HEK293 (cell line): ENCODE measurements at regions not wholly inside any gene's neighbourhood (a gene's known extent, or its start where the extent isn't known, plus 50 kb on each side); places are given as distances from the start of the nearest gene placed in this dataset.

Experiments
- CTCF ChIA-PET: fragments of 350-600 bp; formaldehyde crosslinking; extraction: SDS; loops from one replicate; lab custom pipeline; 2021; ENCODE audit warnings: antibody characterized with exemption; lab: Yijun Ruan, JAX
- POLR2A ChIA-PET: fragments of 300-600 bp; formaldehyde crosslinking; extraction: SDS; loops from one replicate; lab custom pipeline; 2020; ENCODE audit warnings: antibody characterized with exemption, inconsistent platforms; lab: Yijun Ruan, JAX
- H3K27ac ChIP-seq: fragments of 200-500 bp; sonication (Bioruptor generic); 2 replicates; pipeline ENCODE4 v1.5.1; 2014; ENCODE audit warnings: low read depth, low read length, control low read depth, inconsistent platforms; ENCODE audit errors: extremely low read depth
- H3K36me3 ChIP-seq, 2 experiments: fragments of 200-500 bp in 1 of 2; sonication (Bioruptor generic) in 1 of 2; 1 replicate in 1 of 2; 2 replicates in 1 of 2; pipeline ENCODE4 v1.5.1; 2014 to 2017; ENCODE audit warnings: inconsistent platforms in 2 of 2, low read length in 2 of 2; ENCODE audit not compliant: control insufficient read depth in 2 of 2, insufficient read depth in 1 of 2
- H3K4me1 ChIP-seq: fragments of 200-500 bp; sonication (Bioruptor generic); 2 replicates; pipeline ENCODE4 v1.5.1; 2014; ENCODE audit warnings: mild to moderate bottlenecking, low read length, inconsistent platforms; ENCODE audit not compliant: control insufficient read depth, insufficient read depth
- H3K4me3 ChIP-seq: 2 replicates; pipeline ENCODE4 v1.5.1; 2011; ENCODE audit warnings: low read depth, mild to moderate bottlenecking, control low read depth, low read length, moderate library complexity
- H3K9me3 ChIP-seq: fragments of 200-500 bp; sonication (Bioruptor generic); 2 replicates; pipeline ENCODE4 v1.5.1; 2014; ENCODE audit warnings: low read depth, low read length, inconsistent platforms; ENCODE audit not compliant: control insufficient read depth, insufficient read depth
- GLI2 ChIP-seq: fragments of 450-650 bp; formaldehyde crosslinking; IDR thresholded peaks from 2 replicates; pipeline ENCODE4; 2017; ENCODE audit warnings: missing biosample characterization, missing genetic modification characterization, low read depth, borderline replicate concordance
- IKZF3 ChIP-seq: fragments of 450-650 bp; IDR thresholded peaks from 2 replicates; pipeline ENCODE4 v1.5.0; 2018; ENCODE audit warnings: missing biosample characterization, mild to moderate bottlenecking, missing genetic modification characterization, moderate library complexity
- KLF8 ChIP-seq: fragments of 450-650 bp; formaldehyde crosslinking; IDR thresholded peaks from 2 replicates; pipeline ENCODE4 v1.5.1; 2016; ENCODE audit warnings: missing biosample characterization, missing genetic modification characterization
- MEIS1 ChIP-seq: sonication (generic); formaldehyde crosslinking; IDR thresholded peaks from 2 replicates; pipeline ENCODE4 v1.8.1; 2022; ENCODE audit warnings: missing genetic modification reagents, mild to moderate bottlenecking, borderline replicate concordance
- MZF1 ChIP-seq: fragments of 450-650 bp; formaldehyde crosslinking; IDR thresholded peaks from 2 replicates; pipeline ENCODE4 v1.5.1; 2017; ENCODE audit warnings: missing biosample characterization, missing genetic modification characterization, borderline replicate concordance
- ZFHX2 ChIP-seq: fragments of 450-650 bp; formaldehyde crosslinking; conservative IDR thresholded peaks from 2 replicates; pipeline ENCODE4 v1.5.1; 2016; ENCODE audit warnings: missing biosample characterization, missing genetic modification characterization
- ZFP69B ChIP-seq: fragments of 450-650 bp; formaldehyde crosslinking; IDR thresholded peaks from 2 replicates; pipeline ENCODE4 v1.5.1; 2016; ENCODE audit warnings: missing biosample characterization, missing genetic modification characterization
- ZNF148 ChIP-seq: fragments of 450-650 bp; formaldehyde crosslinking; IDR thresholded peaks from 2 replicates; pipeline ENCODE4 v1.5.0; 2017; ENCODE audit warnings: missing biosample characterization, missing genetic modification characterization, borderline replicate concordance
- ZNF175 ChIP-seq: fragments of 450-650 bp; formaldehyde crosslinking; IDR thresholded peaks from 2 replicates; pipeline ENCODE4 v1.5.1; 2016; ENCODE audit warnings: missing biosample characterization, missing genetic modification characterization
- ZNF18 ChIP-seq: fragments of 450-650 bp; formaldehyde crosslinking; IDR thresholded peaks from 2 replicates; pipeline ENCODE4 v1.5.1; 2016; ENCODE audit warnings: missing biosample characterization, missing genetic modification characterization
- ZNF354C ChIP-seq: fragments of 450-650 bp; formaldehyde crosslinking; IDR thresholded peaks from 2 replicates; pipeline ENCODE4 v1.5.1; 2016; ENCODE audit warnings: missing biosample characterization, missing genetic modification characterization, low read depth, borderline replicate concordance
- ZNF394 ChIP-seq: fragments of 450-650 bp; formaldehyde crosslinking; IDR thresholded peaks from 2 replicates; pipeline ENCODE4 v1.5.1; 2016; ENCODE audit warnings: missing biosample characterization, missing genetic modification characterization, mild to moderate bottlenecking, moderate library complexity, borderline replicate concordance
- ZNF423 ChIP-seq: fragments of 450-650 bp; formaldehyde crosslinking; IDR thresholded peaks from 2 replicates; pipeline ENCODE4 v1.5.1; 2016; ENCODE audit warnings: missing biosample characterization, missing genetic modification characterization
- ZNF530 ChIP-seq: fragments of 450-650 bp; formaldehyde crosslinking; IDR thresholded peaks from 2 replicates; pipeline ENCODE4 v1.5.1; 2016; ENCODE audit warnings: low read depth, missing biosample characterization, missing genetic modification characterization
- ZNF555 ChIP-seq: fragments of 450-650 bp; formaldehyde crosslinking; conservative IDR thresholded peaks from 2 replicates; pipeline ENCODE4 v1.5.1; 2017; ENCODE audit warnings: missing biosample characterization, mild to moderate bottlenecking, missing genetic modification characterization, inconsistent platforms
- ZNF621 ChIP-seq: fragments of 450-650 bp; formaldehyde crosslinking; IDR thresholded peaks from 2 replicates; pipeline ENCODE4 v1.5.1; 2017; ENCODE audit warnings: missing biosample characterization, missing genetic modification characterization
- ZNF707 ChIP-seq: fragments of 450-650 bp; formaldehyde crosslinking; IDR thresholded peaks from 2 replicates; pipeline ENCODE4 v1.5.1; 2016; ENCODE audit warnings: missing biosample characterization, missing genetic modification characterization
- ZNF76 ChIP-seq: fragments of 450-650 bp; formaldehyde crosslinking; IDR thresholded peaks from 2 replicates; pipeline ENCODE4; 2016; ENCODE audit warnings: low read depth, missing biosample characterization, missing genetic modification characterization, borderline replicate concordance
- ZNF777 ChIP-seq: fragments of 450-650 bp; formaldehyde crosslinking; IDR thresholded peaks from 2 replicates; pipeline ENCODE4 v1.5.1; 2017; ENCODE audit warnings: missing biosample characterization, missing genetic modification characterization, borderline replicate concordance
- ZSCAN16 ChIP-seq: fragments of 450-650 bp; formaldehyde crosslinking; IDR thresholded peaks from 2 replicates; pipeline ENCODE4 v1.5.1; 2016; ENCODE audit warnings: missing biosample characterization, missing genetic modification characterization
- ZSCAN23 ChIP-seq: fragments of 450-650 bp; formaldehyde crosslinking; IDR thresholded peaks from 2 replicates; pipeline ENCODE4 v1.5.1; 2016; ENCODE audit warnings: missing biosample characterization, missing genetic modification characterization
- TF ChIP-seq, protein P1 (sequence below): fragments of 450-650 bp; formaldehyde crosslinking; IDR thresholded peaks from 2 replicates; pipeline ENCODE4 v1.5.1; 2016; ENCODE audit warnings: missing biosample characterization, missing genetic modification characterization, borderline replicate concordance
- TF ChIP-seq, protein P2 (sequence below): fragments of 450-650 bp; formaldehyde crosslinking; IDR thresholded peaks from 2 replicates; pipeline ENCODE4 v1.5.1; 2017; ENCODE audit warnings: missing biosample characterization, missing genetic modification characterization
- TF ChIP-seq, protein P3 (sequence below): fragments of 450-650 bp; formaldehyde crosslinking; IDR thresholded peaks from 2 replicates; pipeline ENCODE4 v1.5.1; 2016; ENCODE audit warnings: missing biosample characterization, missing genetic modification characterization

DNA sequence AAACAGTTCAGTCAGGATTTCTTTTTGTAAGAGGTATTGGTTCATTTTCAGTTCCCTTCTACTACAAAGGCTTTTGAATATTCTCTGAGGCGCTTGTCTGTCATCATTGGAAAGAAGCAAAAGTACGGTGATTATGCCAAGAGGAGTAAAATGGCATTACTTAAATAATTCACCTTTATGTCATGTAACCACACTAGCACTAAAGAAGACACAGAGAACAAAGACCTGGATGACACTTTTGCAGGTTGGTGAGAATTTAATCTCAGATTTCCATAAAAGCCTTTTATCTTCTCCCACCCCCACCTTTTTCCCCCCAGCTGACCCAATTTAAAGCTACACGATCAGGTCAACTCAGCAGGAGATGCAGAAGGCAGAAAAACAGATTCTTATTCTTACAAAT lies 451.8 kb downstream of the HACE1 start:
- H3K27ac ChIP-seq: no peak overlapping the region
- no peaks in the 10 kb centered on the region for H3K4me1 ChIP-seq
- CTCF ChIA-PET: no interaction called here
- no peaks in the 10 kb centered on the region for H3K36me3 ChIP-seq
- no peaks in the 10 kb centered on the region for H3K9me3 ChIP-seq
- no peak overlapping the region for H3K4me3 ChIP-seq
- POLR2A ChIA-PET: no interaction called here
- TF ChIP-seq ZFP69B (tag by site-specific recombination): no peak
- TF ChIP-seq ZNF18 (tag by site-specific recombination): no peak
- no peak for TF ChIP-seq KLF8 (tag by site-specific recombination)
- no peak for TF ChIP-seq MEIS1 (CRISPR knock-in tag)
- no peak for TF ChIP-seq ZNF148 (tag by site-specific recombination)
- no peak for TF ChIP-seq ZNF777 (tag by site-specific recombination)
- TF ChIP-seq ZSCAN23 (tag by site-specific recombination): no peak
- no peak for TF ChIP-seq MZF1 (tag by site-specific recombination)
- TF ChIP-seq, all 188 proteins: peak for 0

DNA sequence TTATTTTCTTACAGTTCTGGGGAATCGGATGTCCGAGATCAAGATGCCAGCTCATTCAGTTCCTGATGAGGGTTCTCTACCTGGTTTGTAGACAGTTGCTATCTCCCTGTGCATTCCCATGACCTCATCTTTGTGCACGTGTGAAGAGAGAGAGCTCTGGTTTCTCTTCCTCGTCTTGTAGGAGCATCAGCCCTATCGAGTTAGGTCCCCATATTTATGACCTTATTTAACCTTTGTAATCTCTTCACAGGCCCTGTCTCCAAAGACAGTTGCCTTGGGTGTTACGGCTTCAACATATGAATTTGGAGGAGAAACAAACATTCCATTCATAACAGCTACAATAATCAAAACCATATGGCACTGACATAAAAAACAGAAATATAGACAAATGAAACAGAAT lies 455.3 kb downstream of the HACE1 start:
- CTCF ChIA-PET: no interaction called here
- POLR2A ChIA-PET: no interaction called here
- H3K27ac ChIP-seq: no peak overlapping the region

GRCh38 chr6:104402572-104402971 lies 457.1 kb downstream of the HACE1 start:
- H3K4me1 ChIP-seq: no peaks in the 10 kb centered on the region
- ChIA-PET POLR2A (no interaction called here), CTCF (interaction anchor here (0.6 kb wide), 1 partner anchor 15 kb away, joined by 3 read pairs; no protein-coding TSS in a partner anchor)
- no peaks in the 10 kb centered on the region for H3K9me3 ChIP-seq
- H3K27ac ChIP-seq: no peak overlapping the region
- no peaks in the 10 kb centered on the region for H3K36me3 ChIP-seq
- no peak overlapping the region for H3K4me3 ChIP-seq
- TF ChIP-seq, protein P1, sequence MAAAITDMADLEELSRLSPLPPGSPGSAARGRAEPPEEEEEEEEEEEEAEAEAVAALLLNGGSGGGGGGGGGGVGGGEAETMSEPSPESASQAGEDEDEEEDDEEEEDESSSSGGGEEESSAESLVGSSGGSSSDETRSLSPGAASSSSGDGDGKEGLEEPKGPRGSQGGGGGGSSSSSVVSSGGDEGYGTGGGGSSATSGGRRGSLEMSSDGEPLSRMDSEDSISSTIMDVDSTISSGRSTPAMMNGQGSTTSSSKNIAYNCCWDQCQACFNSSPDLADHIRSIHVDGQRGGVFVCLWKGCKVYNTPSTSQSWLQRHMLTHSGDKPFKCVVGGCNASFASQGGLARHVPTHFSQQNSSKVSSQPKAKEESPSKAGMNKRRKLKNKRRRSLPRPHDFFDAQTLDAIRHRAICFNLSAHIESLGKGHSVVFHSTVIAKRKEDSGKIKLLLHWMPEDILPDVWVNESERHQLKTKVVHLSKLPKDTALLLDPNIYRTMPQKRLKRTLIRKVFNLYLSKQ (tag by site-specific recombination): no peak
- TF ChIP-seq KLF8 (tag by site-specific recombination): no peak
- TF ChIP-seq MZF1 (tag by site-specific recombination): no peak
- no peak for TF ChIP-seq ZNF394 (tag by site-specific recombination)
- no peak for TF ChIP-seq ZNF707
- TF ChIP-seq ZSCAN16 (tag by site-specific recombination): no peak
- TF ChIP-seq ZNF621 (tag by site-specific recombination): no peak
- no peak for TF ChIP-seq IKZF3 (tag by site-specific recombination)
- no peak for TF ChIP-seq ZNF175 (tag by site-specific recombination)
- TF ChIP-seq, protein P2, sequence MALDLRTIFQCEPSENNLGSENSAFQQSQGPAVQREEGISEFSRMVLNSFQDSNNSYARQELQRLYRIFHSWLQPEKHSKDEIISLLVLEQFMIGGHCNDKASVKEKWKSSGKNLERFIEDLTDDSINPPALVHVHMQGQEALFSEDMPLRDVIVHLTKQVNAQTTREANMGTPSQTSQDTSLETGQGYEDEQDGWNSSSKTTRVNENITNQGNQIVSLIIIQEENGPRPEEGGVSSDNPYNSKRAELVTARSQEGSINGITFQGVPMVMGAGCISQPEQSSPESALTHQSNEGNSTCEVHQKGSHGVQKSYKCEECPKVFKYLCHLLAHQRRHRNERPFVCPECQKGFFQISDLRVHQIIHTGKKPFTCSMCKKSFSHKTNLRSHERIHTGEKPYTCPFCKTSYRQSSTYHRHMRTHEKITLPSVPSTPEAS: no peak
- TF ChIP-seq ZNF530 (tag by site-specific recombination): no peak
- TF ChIP-seq ZFHX2: no peak
- TF ChIP-seq, protein P3, sequence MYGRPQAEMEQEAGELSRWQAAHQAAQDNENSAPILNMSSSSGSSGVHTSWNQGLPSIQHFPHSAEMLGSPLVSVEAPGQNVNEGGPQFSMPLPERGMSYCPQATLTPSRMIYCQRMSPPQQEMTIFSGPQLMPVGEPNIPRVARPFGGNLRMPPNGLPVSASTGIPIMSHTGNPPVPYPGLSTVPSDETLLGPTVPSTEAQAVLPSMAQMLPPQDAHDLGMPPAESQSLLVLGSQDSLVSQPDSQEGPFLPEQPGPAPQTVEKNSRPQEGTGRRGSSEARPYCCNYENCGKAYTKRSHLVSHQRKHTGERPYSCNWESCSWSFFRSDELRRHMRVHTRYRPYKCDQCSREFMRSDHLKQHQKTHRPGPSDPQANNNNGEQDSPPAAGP (tag by site-specific recombination): no peak
- TF ChIP-seq ZNF555 (tag by site-specific recombination): no peak

More for the DNA sequence above, 455.3 kb downstream of the HACE1 start:
- Histone ChIP-seq H3K4me3 (no peak overlapping the region), H3K4me1 (no peaks in the 10 kb centered on the region), H3K36me3 (no peaks in the 10 kb centered on the region), H3K9me3 (no peaks in the 10 kb centered on the region)
- TF ChIP-seq GLI2 (no peak), ZNF354C (tag by site-specific recombination) (no peak), ZNF76 (tag by site-specific recombination) (no peak), ZNF423 (tag by site-specific recombination) (no peak)
- TF ChIP-seq, protein P3 (tag by site-specific recombination): no peak
